ENCODE measurements at regions not wholly inside any gene's neighbourhood (a gene's known extent, or its start where the extent isn't known, plus 50 kb on each side); places are given as distances from the start of the nearest gene placed in this dataset.

DNA sequence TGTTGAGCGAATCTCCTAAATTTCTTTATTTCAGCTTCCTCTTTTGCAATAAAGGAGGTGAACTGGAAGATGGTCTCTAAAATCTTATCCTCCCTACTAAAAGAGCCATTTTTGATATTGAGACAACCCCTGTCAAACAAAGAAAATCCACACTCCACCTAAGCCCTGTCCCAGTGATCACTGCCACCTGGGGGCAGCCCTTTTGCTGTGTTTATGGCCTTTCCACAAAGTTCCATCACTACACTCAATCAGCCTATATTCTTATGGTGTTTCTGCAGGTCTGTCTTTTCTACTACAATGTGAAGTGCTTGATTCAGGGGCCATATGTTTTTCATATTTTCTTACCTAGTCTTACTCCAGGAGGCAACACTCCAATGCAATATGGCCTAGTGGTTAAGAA is 163.7 kb downstream of the BMP4 start:
- no peak for TF ChIP-seq RAD21 (IDR thresholded peaks at IDR 0.05; ENCODE audit: low read length)
- TF ChIP-seq EP300 (IDR thresholded peaks at IDR 0.05; ENCODE audit: borderline replicate concordance in 1 of 2, low read depth in 1 of 2, low read length in 1 of 2), result no peak
- TF ChIP-seq, protein P1, sequence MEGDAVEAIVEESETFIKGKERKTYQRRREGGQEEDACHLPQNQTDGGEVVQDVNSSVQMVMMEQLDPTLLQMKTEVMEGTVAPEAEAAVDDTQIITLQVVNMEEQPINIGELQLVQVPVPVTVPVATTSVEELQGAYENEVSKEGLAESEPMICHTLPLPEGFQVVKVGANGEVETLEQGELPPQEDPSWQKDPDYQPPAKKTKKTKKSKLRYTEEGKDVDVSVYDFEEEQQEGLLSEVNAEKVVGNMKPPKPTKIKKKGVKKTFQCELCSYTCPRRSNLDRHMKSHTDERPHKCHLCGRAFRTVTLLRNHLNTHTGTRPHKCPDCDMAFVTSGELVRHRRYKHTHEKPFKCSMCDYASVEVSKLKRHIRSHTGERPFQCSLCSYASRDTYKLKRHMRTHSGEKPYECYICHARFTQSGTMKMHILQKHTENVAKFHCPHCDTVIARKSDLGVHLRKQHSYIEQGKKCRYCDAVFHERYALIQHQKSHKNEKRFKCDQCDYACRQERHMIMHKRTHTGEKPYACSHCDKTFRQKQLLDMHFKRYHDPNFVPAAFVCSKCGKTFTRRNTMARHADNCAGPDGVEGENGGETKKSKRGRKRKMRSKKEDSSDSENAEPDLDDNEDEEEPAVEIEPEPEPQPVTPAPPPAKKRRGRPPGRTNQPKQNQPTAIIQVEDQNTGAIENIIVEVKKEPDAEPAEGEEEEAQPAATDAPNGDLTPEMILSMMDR (IDR thresholded peaks at IDR 0.05), result no peak; the same call in 1 of the 2 replicates
- TF ChIP-seq CHD2 (IDR thresholded peaks at IDR 0.05; ENCODE audit: low read length, partially characterized antibody), result no peak
- TF ChIP-seq MXI1 (IDR thresholded peaks at IDR 0.05; ENCODE audit: low read depth, low read length), result no peak
- TF ChIP-seq MAX (IDR thresholded peaks at IDR 0.05; ENCODE audit: low read depth), result no peak
- no peak for TF ChIP-seq EZH2phosphoT487 (IDR thresholded peaks at IDR 0.05; ENCODE audit: borderline replicate concordance, low read depth)
- no peak for TF ChIP-seq YY1 (IDR thresholded peaks at IDR 0.05; ENCODE audit: low read depth)
- TF ChIP-seq SMC3 (IDR thresholded peaks at IDR 0.05; ENCODE audit: low read depth, low read length), result no peak
- TF ChIP-seq JUND (IDR thresholded peaks at IDR 0.05), result no peak
